H1 (cell line): ENCODE measurements at regions not wholly inside any gene's neighbourhood (a gene's known extent, or its start where the extent isn't known, plus 50 kb on each side); places are given as distances from the start of the nearest gene placed in this dataset.

ENCODE experiments used
- CTCF ChIA-PET: fragments of 300-600 bp; sonication (Branson Sonifier 250); formaldehyde crosslinking; loops from one replicate; lab custom pipeline; 2021; ENCODE audit not compliant: partially characterized antibody; lab: Charles Lee
- POLR2A ChIA-PET: fragments of 300-600 bp; sonication (Branson Sonifier 250); formaldehyde crosslinking; loops from one replicate; lab custom pipeline; 2021; ENCODE audit warnings: inconsistent platforms; ENCODE audit not compliant: partially characterized antibody; lab: Charles Lee
- DNase-seq, 2 experiments: peaks; one replicate each; pipeline versions ENCODE4 v3.0.0 to v3.0.0-alpha.2; 2010 to 2022; ENCODE audit warnings: low spot score in 2 of 2, low read depth in 1 of 2, mixed read lengths in 1 of 2
- FAIRE-seq: peaks from 2 replicates; lab custom pipeline; 2011; peaks lifted over from hg19 to GRCh38; lab: Jason Lieb, UNC
- H2AFZ ChIP-seq: 2 replicates; pipeline ENCODE4 v1.8.1; 2012; ENCODE audit warnings: low read length, inconsistent platforms
- H2AK5ac ChIP-seq: 2 replicates; pipeline ENCODE4 v1.6.1; 2013; ENCODE audit warnings: low read depth, low read length
- H2BK120ac ChIP-seq: replicated peaks from 2 replicates; pipeline ENCODE3; 2013; ENCODE audit warnings: low read depth, low read length, inconsistent platforms
- H2BK12ac ChIP-seq: 2 replicates; pipeline ENCODE4 v1.6.1; 2013; ENCODE audit warnings: low read depth, low read length
- H2BK15ac ChIP-seq: 2 replicates; pipeline ENCODE4 v1.6.1; 2013; ENCODE audit warnings: low read length
- H2BK20ac ChIP-seq: 2 replicates; pipeline ENCODE4 v1.6.1; 2013; ENCODE audit warnings: low read length
- H2BK5ac ChIP-seq: 2 replicates; pipeline ENCODE4 v1.6.1; 2013; ENCODE audit warnings: low read depth, low read length
- H3K14ac ChIP-seq: 2 replicates; pipeline ENCODE4 v1.6.1; 2013; ENCODE audit warnings: inconsistent platforms; ENCODE audit not compliant: insufficient read length
- H3K18ac ChIP-seq: 2 replicates; pipeline ENCODE4 v1.6.1; 2013; ENCODE audit warnings: low read length; ENCODE audit errors: extremely low read depth
- H3K23ac ChIP-seq: 2 replicates; pipeline ENCODE4 v1.6.1; 2013; ENCODE audit warnings: inconsistent platforms; ENCODE audit not compliant: insufficient read length
- H3K23me2 ChIP-seq: 2 replicates; pipeline ENCODE4 v1.6.1; 2013; ENCODE audit warnings: low read depth, low read length
- H3K27ac ChIP-seq: 2 replicates; pipeline ENCODE4 v1.6.1; 2011; ENCODE audit warnings: low read depth, low read length, inconsistent platforms
- H3K27me3 ChIP-seq, 4 experiments: replicated peaks in 1 of 4; 1 replicate in 1 of 4; 2 replicates in 3 of 4; pipeline versions ENCODE4 v1.6.1 to v1.8.1; 2011 to 2013; ENCODE audit warnings: low read length in 3 of 4, mild to moderate bottlenecking in 3 of 4, inconsistent platforms in 2 of 4, mixed read lengths in 2 of 4, moderate library complexity in 1 of 4; ENCODE audit not compliant: control insufficient read depth in 3 of 4, insufficient read depth in 3 of 4; ENCODE audit errors: extremely low read depth in 1 of 4
- H3K36me3 ChIP-seq, 4 experiments: 2 replicates each; pipeline versions ENCODE4 v1.6.1 to v1.8.1; 2011 to 2013; ENCODE audit warnings: mild to moderate bottlenecking in 4 of 4, low read length in 3 of 4, moderate library complexity in 2 of 4, control low read depth in 1 of 4, inconsistent platforms in 1 of 4; ENCODE audit not compliant: insufficient read depth in 4 of 4, control insufficient read depth in 2 of 4
- H3K4ac ChIP-seq: replicated peaks from 2 replicates; pipeline ENCODE3; 2013; ENCODE audit warnings: low read length, low read depth, mixed read lengths, inconsistent platforms; ENCODE audit not compliant: insufficient read length
- H3K4me1 ChIP-seq, 4 experiments: replicated peaks in 1 of 4; 1 replicate in 1 of 4; 2 replicates in 3 of 4; pipeline versions ENCODE4 v1.6.1 to v1.8.1; 2011 to 2013; ENCODE audit warnings: low read length in 3 of 4, inconsistent platforms in 2 of 4, mixed read lengths in 1 of 4; ENCODE audit not compliant: insufficient read depth in 4 of 4, control insufficient read depth in 3 of 4
- H3K4me2 ChIP-seq, 2 experiments: 2 replicates each; pipeline versions ENCODE4 v1.6.1 to v1.8.1; 2011 to 2013; ENCODE audit warnings: low read depth in 2 of 2, low read length in 2 of 2, control low read depth in 1 of 2, inconsistent platforms in 1 of 2, mild to moderate bottlenecking in 1 of 2; ENCODE audit not compliant: insufficient read depth in 1 of 2
- H3K4me3 ChIP-seq, 4 experiments: fragments of 200-600, 300-600 bp in 1 of 4; sonication (generic), shearing (Covaris generic), sonication (Bioruptor Twin) in 1 of 4; 2 replicates each; pipeline versions ENCODE4 v1.5.1 to v1.8.1; 2011 to 2016; ENCODE audit warnings: low read length in 4 of 4, low read depth in 3 of 4, control low read depth in 2 of 4, inconsistent platforms in 2 of 4, mild to moderate bottlenecking in 2 of 4, mixed read lengths in 1 of 4, moderate library complexity in 1 of 4; ENCODE audit not compliant: insufficient read depth in 2 of 4; ENCODE audit errors: extremely low read depth in 1 of 4
- H3K56ac ChIP-seq: replicated peaks from 2 replicates; pipeline ENCODE3; 2013; ENCODE audit warnings: low read depth, mild to moderate bottlenecking, mixed read lengths, low read length, inconsistent platforms; ENCODE audit not compliant: insufficient read length
- H3K79me1 ChIP-seq: 2 replicates; pipeline ENCODE4 v1.6.1; 2013; ENCODE audit warnings: low read depth, low read length, control low read depth
- H3K79me2 ChIP-seq, 2 experiments: 2 replicates each; pipeline versions ENCODE4 v1.6.1 to v1.8.1; 2012 to 2013; ENCODE audit warnings: low read length in 2 of 2, mild to moderate bottlenecking in 2 of 2, inconsistent platforms in 1 of 2; ENCODE audit not compliant: insufficient read depth in 2 of 2, control insufficient read depth in 1 of 2
- H3K9ac ChIP-seq, 4 experiments: replicated peaks in 1 of 4; 1 replicate in 1 of 4; 2 replicates in 3 of 4; pipeline versions ENCODE4 v1.6.1 to v1.8.1; 2011 to 2013; ENCODE audit warnings: low read depth in 3 of 4, low read length in 3 of 4, control low read depth in 2 of 4, mild to moderate bottlenecking in 2 of 4, moderate library complexity in 2 of 4, inconsistent platforms in 1 of 4; ENCODE audit errors: extremely low read depth in 1 of 4
- H3K9me3 ChIP-seq, 2 experiments: 2 replicates each; pipeline versions ENCODE4 v1.6.1 to v1.8.1; 2012 to 2013; ENCODE audit warnings: mild to moderate bottlenecking in 2 of 2, moderate library complexity in 2 of 2, control low read depth in 1 of 2, inconsistent platforms in 1 of 2, low read depth in 1 of 2, low read length in 1 of 2, mixed read lengths in 1 of 2; ENCODE audit not compliant: insufficient read depth in 2 of 2
- H4K20me1 ChIP-seq, 2 experiments: replicated peaks in 1 of 2; 2 replicates each; pipeline versions ENCODE3 to v1.8.1; 2011 to 2013; ENCODE audit warnings: inconsistent platforms in 2 of 2, low read length in 2 of 2, mild to moderate bottlenecking in 1 of 2; ENCODE audit not compliant: insufficient read depth in 2 of 2, control insufficient read depth in 1 of 2
- H4K5ac ChIP-seq: 2 replicates; pipeline ENCODE4 v1.6.1; 2013; ENCODE audit warnings: low read length, low read depth, mixed read lengths, inconsistent platforms; ENCODE audit not compliant: insufficient read length
- H4K8ac ChIP-seq: 2 replicates; pipeline ENCODE4 v1.8.0; 2013; ENCODE audit warnings: mild to moderate bottlenecking, moderate library complexity, low read length, inconsistent platforms; ENCODE audit not compliant: insufficient read depth; ENCODE audit errors: extremely low read depth
- H4K91ac ChIP-seq: replicated peaks from 2 replicates; pipeline ENCODE3; 2013; ENCODE audit warnings: low read length, mixed read lengths, inconsistent platforms; ENCODE audit not compliant: insufficient read length
- POLR2AphosphoS5 ChIP-seq: IDR thresholded peaks from 2 replicates; pipeline ENCODE4 v1.6.1; 2011; ENCODE audit warnings: low read depth, low read length
- RXRA ChIP-seq: IDR thresholded peaks from 2 replicates; pipeline ENCODE4 v1.6.1; 2011; ENCODE audit warnings: low read depth, mild to moderate bottlenecking, low read length, moderate library complexity; ENCODE audit not compliant: insufficient read depth
- SIRT6 ChIP-seq: IDR thresholded peaks from one replicate; pipeline ENCODE4 v1.7.1; 2012; ENCODE audit warnings: low read length, inconsistent platforms
- SIX5 ChIP-seq: IDR thresholded peaks from 2 replicates; pipeline ENCODE4 v1.6.1; 2011; ENCODE audit warnings: mild to moderate bottlenecking, low read depth, low read length
- WGBS, 2 experiments: shearing (Covaris generic) in 1 of 2; methylation state at CpG; one replicate each; pipeline versions ENCODE4 v1.1.6 to v1.1.7; 2013 to 2015; ENCODE audit warnings: low lambda C conversion rate in 2 of 2, mixed read lengths in 2 of 2, inconsistent platforms in 1 of 2, low coverage in 1 of 2, missing lambda C conversion rate in 1 of 2; ENCODE audit not compliant: insufficient replicate concordance in 2 of 2, insufficient coverage in 1 of 2, insufficient read length in 1 of 2; ENCODE audit errors: extremely low coverage in 1 of 2, missing lambda C conversion rate in 1 of 2; 5-methylcytosine and 5-hydroxymethylcytosine counted together
- TF ChIP-seq, protein P1 (sequence below): IDR thresholded peaks from 2 replicates; pipeline ENCODE4 v1.6.1; 2011; ENCODE audit warnings: low read length, improper control_type of control experiment

DNA sequence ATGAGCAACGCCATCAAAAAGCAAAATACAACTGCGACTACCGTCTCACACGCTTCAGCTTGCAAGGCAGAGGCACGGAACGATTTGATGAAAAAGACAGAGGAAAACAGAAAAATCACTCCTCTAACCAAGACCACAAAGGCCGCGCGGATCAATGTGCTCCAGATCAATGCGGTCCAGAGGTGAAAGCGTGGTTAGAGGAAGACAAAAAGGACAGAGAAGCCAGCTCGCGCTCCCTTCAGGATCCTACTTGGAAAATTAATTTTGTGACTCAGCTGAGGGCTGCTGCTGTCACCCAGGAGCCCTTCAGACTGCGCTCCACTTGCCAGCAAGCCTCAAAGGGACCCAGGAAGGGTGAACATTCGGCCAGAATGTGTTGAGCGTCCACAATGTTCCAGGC is 140.2 kb upstream of the RPS6KA2 start:
- Histone ChIP-seq H2AK5ac (no peak overlapping the region), H2BK12ac (0 out of 2 replicates have a peak overlapping the region, but pooled peaks have one; percentile 84), H3K4me2 (peak overlapping the region in 1 of 2 experiments; percentile 1; a peak in 1 of 4 replicates), H2BK120ac (no peak overlapping the region), H4K8ac (no peak overlapping the region), H3K27ac (0 out of 2 replicates have a peak overlapping the region, but pooled peaks have one; percentile 14), H4K5ac (no peak overlapping the region), H2BK15ac (0 out of 2 replicates have a peak overlapping the region, but pooled peaks have one; percentile 13), H3K56ac (no peak overlapping the region), H3K9ac (no peak overlapping the region), H3K14ac (no peak overlapping the region), H3K36me3 (no peaks in the 10 kb centered on the region), H2AFZ (peak overlapping the region; percentile 35; the same call in 1 of the 2 replicates), H3K27me3 (no peaks in the 10 kb centered on the region), H3K4ac (no peak overlapping the region), H3K23ac (no peak overlapping the region), H3K79me2 (no peaks in the 10 kb centered on the region), H4K91ac (no peak overlapping the region), H3K18ac (peak overlapping the region; percentile 51; the same call in 1 of the 2 replicates), H4K20me1 (no peaks in the 10 kb centered on the region), H3K79me1 (no peaks in the 10 kb centered on the region), H2BK20ac (no peak overlapping the region; the same call in 1 of the 2 replicates), H2BK5ac (no peak overlapping the region), H3K4me1 (peaks cover 5 to 28% (median 22%) of the 10 kb centered on the region in 4 experiments), H3K23me2 (no peaks in the 10 kb centered on the region; the same call in 1 of the 2 replicates), H3K9me3 (no peaks in the 10 kb centered on the region), H3K4me3 (no peak overlapping the region)
- CTCF ChIA-PET, result interaction anchor here (0.6 to 6.2 kb wide), 12 partner anchors 6 to 279 kb away, joined by 3 to 83 read pairs (median 3); no protein-coding TSS in a partner anchor
- POLR2A ChIA-PET, result no interaction called here
- WGBS, 2 experiments, result 77% methylated on average over 16 of the region's 16 CpGs; no CpG with 5 or more reads in 1 of the 2 experiments
- no peak for FAIRE-seq
- peak in 1 of 2 experiments; percentile 46 for DNase-seq
- no peak for TF ChIP-seq SIX5
- no peak for TF ChIP-seq RXRA
- TF ChIP-seq, protein P1, sequence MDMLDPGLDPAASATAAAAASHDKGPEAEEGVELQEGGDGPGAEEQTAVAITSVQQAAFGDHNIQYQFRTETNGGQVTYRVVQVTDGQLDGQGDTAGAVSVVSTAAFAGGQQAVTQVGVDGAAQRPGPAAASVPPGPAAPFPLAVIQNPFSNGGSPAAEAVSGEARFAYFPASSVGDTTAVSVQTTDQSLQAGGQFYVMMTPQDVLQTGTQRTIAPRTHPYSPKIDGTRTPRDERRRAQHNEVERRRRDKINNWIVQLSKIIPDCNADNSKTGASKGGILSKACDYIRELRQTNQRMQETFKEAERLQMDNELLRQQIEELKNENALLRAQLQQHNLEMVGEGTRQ, result no peak
- no peak for TF ChIP-seq SIRT6
- TF ChIP-seq POLR2AphosphoS5, result no peak
